ENCODE measurements at regions not wholly inside any gene's neighbourhood (a gene's known extent, or its start where the extent isn't known, plus 50 kb on each side); places are given as distances from the start of the nearest gene placed in this dataset.

- in situ Hi-C loops (cut with MboI; ENCODE audit: low sequenced_read_pairs, unreplicated experiment) = no loop called here
- no peak for DNase-seq (ENCODE audit: low spot score)
- no peak for TF ChIP-seq CTCF (IDR thresholded peaks at IDR 0.05; ENCODE audit: borderline replicate concordance, control extremely low read depth, extremely low read depth, insufficient read depth, missing control alignments)
These were observed 58.2 kb upstream of the PRR16 start for GRCh38 chr5:120405923-120406322.

- in situ Hi-C loops (cut with MboI; ENCODE audit: low sequenced_read_pairs, unreplicated experiment) = no loop called here
- no peak for TF ChIP-seq CTCF (IDR thresholded peaks at IDR 0.05; ENCODE audit: borderline replicate concordance, control extremely low read depth, extremely low read depth, insufficient read depth, missing control alignments)
- DNase-seq (ENCODE audit: low spot score) = no peak
These were observed 50.4 kb upstream of the PRR16 start for GRCh38 chr5:120413686-120414085.

Measured in GM13976 (cell line).